OCI-LY7 (cell line): ENCODE measurements at regions not wholly inside any gene's neighbourhood (a gene's known extent, or its start where the extent isn't known, plus 50 kb on each side); places are given as distances from the start of the nearest gene placed in this dataset.
"Not testable (repeated sequence)": the region's sequence is repeated elsewhere in the genome, so short reads cannot be mapped to it uniquely, and the experiment has no call there.

Source experiments
- BruUV-seq: library from RNA; stranded (reverse); fragments of 400-500 nt; replicated peaks from 2 replicates; lab custom pipeline; 2021; lab: Mats Ljungman, UMichigan
- CTCF ChIA-PET: fragments of 300-600 bp; sonication (Branson Sonifier 250); formaldehyde crosslinking; loops from one replicate; lab custom pipeline; 2022; ENCODE audit warnings: antibody characterized with exemption; ENCODE audit not compliant: unreplicated experiment; lab: Charles Lee
- POLR2A ChIA-PET: fragments of 300-600 bp; sonication (Branson Sonifier 250); formaldehyde crosslinking; loops from one replicate; lab custom pipeline; 2022; ENCODE audit warnings: antibody characterized with exemption; lab: Charles Lee
- DNase-seq: peaks from one replicate; pipeline ENCODE4 v3.0.0-alpha.2; 2015; ENCODE audit warnings: low spot score
- H2AFZ ChIP-seq: fragments of 200-600 bp; sonication (generic), shearing (Covaris generic); 2 replicates; pipeline ENCODE4 v1.6.1; 2014; ENCODE audit warnings: mild to moderate bottlenecking, antibody characterized with exemption, low read length, moderate library complexity
- H3K27ac ChIP-seq: fragments of 200-600 bp; sonication (generic); 2 replicates; pipeline ENCODE4 v1.5.1; 2014; ENCODE audit warnings: mixed run types, low read depth, mild to moderate bottlenecking, moderate library complexity, low read length, inconsistent platforms; ENCODE audit not compliant: poor library complexity, severe bottlenecking
- H3K36me3 ChIP-seq: fragments of 200-600 bp; sonication (generic); 2 replicates; pipeline ENCODE4 v1.6.1; 2014; ENCODE audit warnings: mild to moderate bottlenecking, antibody characterized with exemption, low read length, moderate library complexity, mixed read lengths; ENCODE audit not compliant: insufficient read depth
- H3K4me1 ChIP-seq: fragments of 200-600 bp; sonication (generic); 2 replicates; pipeline ENCODE4 v1.5.1; 2014; ENCODE audit warnings: mild to moderate bottlenecking, low read length; ENCODE audit not compliant: insufficient read depth, poor library complexity, severe bottlenecking
- H3K4me2 ChIP-seq: fragments of 200-600 bp; sonication (generic); 2 replicates; pipeline ENCODE4 v1.6.1; 2014; ENCODE audit warnings: mild to moderate bottlenecking, low read length
- H3K4me3 ChIP-seq: fragments of 200-600 bp; sonication (generic); 2 replicates; pipeline ENCODE4 v1.5.1; 2014; ENCODE audit warnings: mild to moderate bottlenecking, low read depth, low read length; ENCODE audit not compliant: poor library complexity, severe bottlenecking
- H3K79me2 ChIP-seq: fragments of 200-600 bp; sonication (generic); 2 replicates; pipeline ENCODE4 v1.6.1; 2016; ENCODE audit warnings: low read depth, mild to moderate bottlenecking, low read length, moderate library complexity, mixed read lengths; ENCODE audit not compliant: insufficient read depth
- H3K9me2 ChIP-seq: fragments of 200-600 bp; sonication (generic); 2 replicates; pipeline ENCODE4 v1.6.1; 2016; ENCODE audit warnings: mild to moderate bottlenecking, low read length, mixed read lengths; ENCODE audit not compliant: insufficient read depth
- H3K9me3 ChIP-seq: fragments of 200-600 bp; sonication (generic); 2 replicates; pipeline ENCODE4 v1.6.1; 2014; ENCODE audit warnings: mild to moderate bottlenecking, mixed run types, low read length, mixed read lengths
- H4K20me1 ChIP-seq: fragments of 200-600 bp; sonication (generic); 2 replicates; pipeline ENCODE4 v1.6.1; 2014; ENCODE audit warnings: mild to moderate bottlenecking, antibody characterized with exemption, low read length, moderate library complexity, mixed read lengths; ENCODE audit not compliant: insufficient read depth
- EZH2phosphoT487 ChIP-seq: fragments of 200-600 bp; sonication (generic); IDR thresholded peaks from 2 replicates; pipeline ENCODE4 v1.6.1; 2018; ENCODE audit warnings: low read depth, borderline replicate concordance, mild to moderate bottlenecking, mixed run types, antibody characterized with exemption, low read length, moderate library complexity, mixed read lengths
- intact Hi-C: fragments of 100-400 bp; cut with micrococcal nuclease; formaldehyde crosslinking; loops from one replicate; pipeline ENCODE4 v1.10.0; 2022; ENCODE audit not compliant: unreplicated experiment
- TF ChIP-seq, protein P1 (sequence below): fragments of 200-600 bp; sonication (generic); conservative IDR thresholded peaks from 2 replicates; pipeline ENCODE4 v1.5.1; 2014; ENCODE audit warnings: mild to moderate bottlenecking, antibody characterized with exemption, low read length, moderate library complexity, mixed read lengths

DNA sequence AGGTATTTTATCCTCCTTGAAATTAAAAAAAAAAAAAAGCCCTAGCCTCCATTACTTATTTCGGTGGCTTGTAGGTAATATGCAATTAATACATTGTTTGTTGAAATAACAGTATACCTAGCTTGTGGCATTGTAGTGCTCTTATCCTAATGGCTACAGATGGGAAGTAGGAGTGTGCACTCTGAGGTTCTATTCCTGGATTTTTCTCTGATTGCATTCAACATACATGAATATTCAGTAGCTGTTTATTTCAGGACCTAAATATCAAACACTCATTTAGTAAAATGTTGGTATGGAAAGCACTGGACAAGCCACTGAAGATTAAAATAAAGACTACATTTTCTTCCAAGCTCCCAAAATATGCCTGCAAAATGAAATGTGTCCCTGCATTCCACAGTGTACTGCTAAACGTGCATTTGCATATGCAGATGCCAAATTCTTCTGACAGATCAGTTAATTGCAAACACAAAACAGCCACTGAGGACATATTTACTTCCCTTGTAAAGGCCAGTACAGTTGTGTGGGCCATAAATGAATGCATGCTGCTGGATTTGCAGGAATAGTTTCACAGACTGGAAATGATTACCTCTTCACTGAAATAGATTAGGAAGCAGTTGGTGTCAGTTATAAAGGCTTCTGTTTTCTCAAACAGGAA is 826.1 kb downstream of the PRELID2 start:
- Histone ChIP-seq H3K36me3 (no peaks in the 10 kb centered on the region), H2AFZ (no peak overlapping the region), H3K9me2 (no peaks in the 10 kb centered on the region), H4K20me1 (no peaks in the 10 kb centered on the region), H3K79me2 (no peaks in the 10 kb centered on the region), H3K4me1 (no peaks in the 10 kb centered on the region), H3K27ac (no peak overlapping the region), H3K4me2 (no peak overlapping the region), H3K4me3 (no peak overlapping the region), H3K9me3 (no peaks in the 10 kb centered on the region)
- intact Hi-C loops = no loop called here
- ChIA-PET CTCF (no interaction called here), POLR2A (interaction anchor here (0.7 to 1.0 kb wide), 2 partner anchors 17 to 19 kb away, joined by 3 read pairs; no protein-coding TSS in a partner anchor)
- DNase-seq = no peak
- TF ChIP-seq, protein P1, sequence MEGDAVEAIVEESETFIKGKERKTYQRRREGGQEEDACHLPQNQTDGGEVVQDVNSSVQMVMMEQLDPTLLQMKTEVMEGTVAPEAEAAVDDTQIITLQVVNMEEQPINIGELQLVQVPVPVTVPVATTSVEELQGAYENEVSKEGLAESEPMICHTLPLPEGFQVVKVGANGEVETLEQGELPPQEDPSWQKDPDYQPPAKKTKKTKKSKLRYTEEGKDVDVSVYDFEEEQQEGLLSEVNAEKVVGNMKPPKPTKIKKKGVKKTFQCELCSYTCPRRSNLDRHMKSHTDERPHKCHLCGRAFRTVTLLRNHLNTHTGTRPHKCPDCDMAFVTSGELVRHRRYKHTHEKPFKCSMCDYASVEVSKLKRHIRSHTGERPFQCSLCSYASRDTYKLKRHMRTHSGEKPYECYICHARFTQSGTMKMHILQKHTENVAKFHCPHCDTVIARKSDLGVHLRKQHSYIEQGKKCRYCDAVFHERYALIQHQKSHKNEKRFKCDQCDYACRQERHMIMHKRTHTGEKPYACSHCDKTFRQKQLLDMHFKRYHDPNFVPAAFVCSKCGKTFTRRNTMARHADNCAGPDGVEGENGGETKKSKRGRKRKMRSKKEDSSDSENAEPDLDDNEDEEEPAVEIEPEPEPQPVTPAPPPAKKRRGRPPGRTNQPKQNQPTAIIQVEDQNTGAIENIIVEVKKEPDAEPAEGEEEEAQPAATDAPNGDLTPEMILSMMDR = no peak
- TF ChIP-seq EZH2phosphoT487 = no peak
- BruUV-seq = no TSS peak

DNA sequence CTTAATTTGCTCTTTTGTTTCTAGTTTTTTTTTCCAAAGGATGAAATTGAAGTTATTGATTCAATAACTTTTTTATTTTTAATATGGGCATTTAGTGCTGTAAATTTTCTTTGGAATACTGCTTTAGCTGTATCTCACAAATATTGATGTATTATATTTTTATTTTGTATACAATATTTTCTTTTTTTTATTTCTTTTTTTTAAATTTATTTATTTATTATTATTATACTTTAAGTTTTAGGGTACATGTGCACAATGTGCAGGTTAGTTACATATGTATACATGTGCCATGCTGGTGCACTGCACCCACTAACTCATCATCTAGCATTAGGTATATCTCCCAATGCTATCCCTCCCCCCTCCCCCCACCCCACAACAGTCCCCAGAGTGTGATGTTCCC is 823.7 kb downstream of the KCTD16 start:
- H3K36me3 ChIP-seq, H3K9me3 ChIP-seq, DNase-seq, intact Hi-C loops, H3K4me2 ChIP-seq, H3K9me2 ChIP-seq, H3K4me3 ChIP-seq, BruUV-seq, H2AFZ ChIP-seq, H3K79me2 ChIP-seq, CTCF ChIA-PET, H4K20me1 ChIP-seq, H3K4me1 ChIP-seq, H3K27ac ChIP-seq: not testable (repeated sequence)
- POLR2A ChIA-PET = interaction anchor here (0.5 to 0.7 kb wide), 2 partner anchors 794 to 1792 kb away, joined by 3 read pairs; no protein-coding TSS in a partner anchor

DNA sequence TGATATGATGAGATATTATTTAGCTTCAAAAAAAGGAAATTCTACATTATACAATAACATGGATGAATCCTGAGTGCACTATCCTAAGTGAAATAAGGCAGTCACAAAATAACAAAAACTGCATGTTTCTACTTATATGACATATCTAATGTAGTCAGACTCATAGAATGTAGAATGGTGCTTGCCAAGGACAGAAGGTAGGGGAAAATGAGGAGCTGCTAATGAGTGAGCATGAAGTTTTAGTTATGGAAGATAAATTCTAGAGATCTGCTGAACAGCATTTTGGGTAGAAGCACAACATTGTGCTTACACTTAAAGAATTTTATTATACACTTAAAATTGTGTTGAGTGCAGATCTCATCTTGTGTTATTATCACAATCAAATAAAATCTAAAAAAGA is 812.4 kb downstream of the KCTD16 start:
- Histone ChIP-seq H4K20me1 (no peaks in the 10 kb centered on the region), H3K9me3 (no peaks in the 10 kb centered on the region), H3K4me1 (no peaks in the 10 kb centered on the region), H3K4me3 (no peak overlapping the region), H3K36me3 (no peaks in the 10 kb centered on the region), H3K4me2 (no peak overlapping the region), H3K79me2 (no peaks in the 10 kb centered on the region), H3K9me2 (peaks cover under 1% of the 10 kb centered on the region; the same call in 1 of the 2 replicates), H3K27ac (no peak overlapping the region), H2AFZ (no peak overlapping the region)
- TF ChIP-seq, protein P1 = no peak
- no peak for TF ChIP-seq EZH2phosphoT487
- intact Hi-C loops = no loop called here
- ChIA-PET CTCF (no interaction called here), POLR2A (interaction anchor here (1.4 kb wide), 1 partner anchor 19 kb away, joined by 3 read pairs; no protein-coding TSS in a partner anchor)
- no TSS peak for BruUV-seq
- DNase-seq = no peak
